ENCODE measurements at regions not wholly inside any gene's neighbourhood (a gene's known extent, or its start where the extent isn't known, plus 50 kb on each side); places are given as distances from the start of the nearest gene placed in this dataset.

GRCh38 chr4:128502818-128503527 lies 215.4 kb upstream of the PGRMC2 start (continued):
- TF ChIP-seq IRF1 (CRISPR knock-in tag; IDR thresholded peaks at IDR 0.05; ENCODE audit: borderline replicate concordance) = no peak
- TF ChIP-seq SOX6 (IDR thresholded peaks at IDR 0.05) = no peak

- POLR2A ChIA-PET = interaction anchor here (1.0 kb wide), 1 partner anchor 10 kb away, joined by 3 read pairs; no protein-coding TSS in a partner anchor
- H3K4me3 ChIP-seq = no peak overlapping the region
- no peak overlapping the region for H3K9ac ChIP-seq (ENCODE audit: insufficient read depth in 1 of 2, low read depth in 2 of 2, low read length in 2 of 2)
- H4K20me1 ChIP-seq (replicated peaks; ENCODE audit: control insufficient read depth, insufficient read depth, low read length) = no peaks in the 10 kb centered on the region
- H3K27me3 ChIP-seq (ENCODE audit: control insufficient read depth in 2 of 2, insufficient read depth in 2 of 2, low read length in 2 of 2) = no peaks in the 10 kb centered on the region
- H3K9me3 ChIP-seq (replicated peaks; ENCODE audit: control insufficient read depth, insufficient read depth, low read depth, low read length) = no peaks in the 10 kb centered on the region; the same call in 1 of the 2 replicates
- BruUV-seq (replicated peaks) = no TSS peak
- no peaks in the 10 kb centered on the region for H3K9me1 ChIP-seq (ENCODE audit: control insufficient read depth, insufficient read depth, low read length)
- H3K36me3 ChIP-seq (ENCODE audit: control insufficient read depth, insufficient read depth, low read length) = no peaks in the 10 kb centered on the region
- ATAC-seq (no peak), FAIRE-seq (no peak), DNase-seq (ENCODE audit: extremely low read depth in 1 of 4, low spot score in 3 of 4) (no peak)
- 31% methylated on average over 3 of the region's 3 CpGs for WGBS (ENCODE audit: insufficient coverage, low coverage, missing lambda C conversion rate)
- H3K27ac ChIP-seq (ENCODE audit: extremely low read depth, low read depth, low read length) = no peak overlapping the region
- no peaks in the 10 kb centered on the region for H3K4me1 ChIP-seq (replicated peaks in 1 of 2; ENCODE audit: control insufficient read depth in 2 of 2, insufficient read depth in 2 of 2, low read length in 2 of 2)
- in situ Hi-C loops (cut with MboI) = no loop called here
- no peak overlapping the region for H3K4me2 ChIP-seq (ENCODE audit: insufficient read depth, low read length)
- no peaks in the 10 kb centered on the region for H3K79me2 ChIP-seq (ENCODE audit: control insufficient read depth, insufficient read depth, low read length)
- CTCF ChIA-PET (ENCODE audit: low intra/inter-chr PET ratio) = no interaction called here
- intact Hi-C loops (cut with micrococcal nuclease) = no loop called here
- no peak overlapping the region for H2AFZ ChIP-seq (ENCODE audit: low read depth, low read length)
- TF ChIP-seq ZNF146 (CRISPR knock-in tag; IDR thresholded peaks at IDR 0.05; ENCODE audit: unreplicated experiment) (no peak), POLR3A (IDR thresholded peaks at IDR 0.05; ENCODE audit: borderline replicate concordance, extremely low read depth, insufficient read depth, insufficient read length) (no peak), ZC3H4 (CRISPR knock-in tag; IDR thresholded peaks at IDR 0.05; ENCODE audit: borderline replicate concordance) (no peak), ETS1 (conservative IDR thresholded peaks at IDR 0.05; ENCODE audit: control insufficient read depth, low read depth, low read length) (no peak), HLTF (IDR thresholded peaks at IDR 0.05) (no peak), SMAD4 (CRISPR knock-in tag; conservative IDR thresholded peaks at IDR 0.05) (no peak), TAF9B (IDR thresholded peaks at IDR 0.05; ENCODE audit: partially characterized antibody) (no peak), SETDB1 (IDR thresholded peaks at IDR 0.05; ENCODE audit: low read length) (no peak), PRDM10 (IDR thresholded peaks at IDR 0.05; ENCODE audit: partially characterized antibody) (no peak), ZBTB7A (IDR thresholded peaks at IDR 0.05; ENCODE audit: borderline replicate concordance, control insufficient read depth, low read depth, low read length) (no peak), CREBBP (IDR thresholded peaks at IDR 0.05; ENCODE audit: low read depth, low read length) (no peak), CHD1 (IDR thresholded peaks at IDR 0.05; ENCODE audit: low read length) (no peak), SAFB2 (IDR thresholded peaks at IDR 0.05; ENCODE audit: borderline replicate concordance, low read depth, low read length, severe bottlenecking) (no peak)
These were observed 213.6 kb upstream of the PGRMC2 start for GRCh38 chr4:128501239-128501638.
